MCF 10A (cell line): ENCODE measurements at regions not wholly inside any gene's neighbourhood (a gene's known extent, or its start where the extent isn't known, plus 50 kb on each side); places are given as distances from the start of the nearest gene placed in this dataset.
"Not testable (repeated sequence)": the region's sequence is repeated elsewhere in the genome, so short reads cannot be mapped to it uniquely, and the experiment has no call there.

ENCODE experiments used
- BruUV-seq: library from RNA; stranded (reverse); fragments of 400-500 nt; replicated peaks from 2 replicates; lab custom pipeline; 2021; lab: Mats Ljungman, UMichigan
- CTCF ChIA-PET: fragments of 300-600 bp; sonication (Branson Sonifier 250); formaldehyde crosslinking; extraction: SDS; loops from one replicate; lab custom pipeline; 2021; ENCODE audit warnings: antibody characterized with exemption, inconsistent platforms; lab: Yijun Ruan, JAX
- POLR2A ChIA-PET: fragments of 300-600, 350-650 bp; sonication (Branson Sonifier 250); formaldehyde crosslinking; extraction: SDS; loops from one replicate; lab custom pipeline; 2020; ENCODE audit warnings: antibody characterized with exemption, inconsistent platforms; lab: Yijun Ruan, JAX
- DNase-seq: peaks from one replicate; pipeline ENCODE4 v3.0.0-alpha.2; 2018; ENCODE audit not compliant: unreplicated experiment
- H3K27ac Mint-ChIP-seq: one replicate; pipeline ENCODE4 v1.8.0; 2022; ENCODE audit warnings: mild to moderate bottlenecking, low read depth, mixed read lengths; ENCODE audit not compliant: unreplicated experiment
- H3K27me3 Mint-ChIP-seq: one replicate; pipeline ENCODE4 v1.8.0; 2022; ENCODE audit warnings: mixed read lengths; ENCODE audit not compliant: insufficient read depth, unreplicated experiment
- H3K36me3 Mint-ChIP-seq: one replicate; pipeline ENCODE4 v1.8.0; 2022; ENCODE audit warnings: mild to moderate bottlenecking, moderate library complexity, mixed read lengths; ENCODE audit not compliant: insufficient read depth, unreplicated experiment
- H3K4me1 Mint-ChIP-seq: one replicate; pipeline ENCODE4 v1.8.0; 2022; ENCODE audit warnings: mixed read lengths; ENCODE audit not compliant: insufficient read depth, unreplicated experiment
- H3K4me3 Mint-ChIP-seq: one replicate; pipeline ENCODE4 v1.8.0; 2022; ENCODE audit warnings: mild to moderate bottlenecking, moderate library complexity, mixed read lengths; ENCODE audit not compliant: unreplicated experiment
- H3K9me3 Mint-ChIP-seq: one replicate; pipeline ENCODE4 v1.8.0; 2022; ENCODE audit warnings: mixed read lengths; ENCODE audit not compliant: unreplicated experiment
- CTCF ChIP-seq: fragments of 200-600 bp; IDR thresholded peaks from one replicate; pipeline ENCODE4 v1.8.0; 2022; ENCODE audit warnings: antibody characterized with exemption, mild to moderate bottlenecking; ENCODE audit not compliant: unreplicated experiment
- intact Hi-C: fragments of 100-400 bp; cut with micrococcal nuclease; formaldehyde crosslinking; loops from 2 replicates; pipeline ENCODE4 v1.14.1; 2022

DNA sequence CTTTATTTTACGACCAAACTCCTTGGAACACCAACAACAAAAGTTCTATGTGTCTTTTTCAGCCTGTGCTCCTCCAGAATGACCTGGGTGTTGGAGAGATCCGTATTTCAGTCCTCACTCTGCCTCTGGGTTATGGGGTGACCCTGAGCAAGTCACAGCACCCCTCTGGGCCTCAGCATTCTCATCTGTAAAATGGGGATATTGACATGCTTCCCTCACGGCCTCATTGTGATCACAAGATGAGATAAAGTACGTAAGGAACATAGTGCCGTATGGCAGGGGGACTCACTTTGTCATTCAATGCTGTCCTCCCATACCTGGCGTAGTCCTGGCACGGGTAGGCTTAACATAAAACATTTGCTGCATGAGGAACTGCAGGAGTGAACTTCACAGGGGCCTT is 123.0 kb upstream of the HAND1 start:
- no TSS peak for BruUV-seq
- peaks cover 35% of the 10 kb centered on the region for H3K27me3 Mint-ChIP-seq
- no peak overlapping the region for H3K27ac Mint-ChIP-seq
- CTCF ChIA-PET = interaction anchor here (0.6 to 4.9 kb wide), 4 partner anchors 24 to 626 kb away, joined by 3 to 44 read pairs (median 3); no protein-coding TSS in a partner anchor
- POLR2A ChIA-PET = no interaction called here
- no peaks in the 10 kb centered on the region for H3K36me3 Mint-ChIP-seq
- peaks cover 8% of the 10 kb centered on the region for H3K9me3 Mint-ChIP-seq
- TF ChIP-seq CTCF = no peak
- intact Hi-C loops = no loop called here
- H3K4me1 Mint-ChIP-seq = no peaks in the 10 kb centered on the region
- no peak overlapping the region for H3K4me3 Mint-ChIP-seq
- no peak for DNase-seq

DNA sequence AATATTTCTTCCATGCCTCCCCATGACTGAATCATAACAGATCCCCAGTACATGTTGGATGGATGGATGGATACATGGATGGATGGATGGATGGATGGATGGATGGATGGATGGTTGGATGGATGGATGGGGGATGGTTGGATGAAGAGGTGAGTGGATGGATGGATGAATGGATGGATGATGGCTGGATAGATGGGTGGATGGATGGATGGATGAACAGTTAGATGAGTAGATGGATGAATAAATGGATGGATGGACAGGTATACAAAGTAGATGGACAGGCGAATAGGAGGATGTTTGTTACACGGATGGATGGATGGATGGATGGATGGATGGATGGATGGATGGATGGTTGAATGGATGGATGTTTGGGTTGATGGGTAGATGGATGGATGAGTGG is 120.0 kb upstream of the HAND1 start:
- POLR2A ChIA-PET = no interaction called here
- Mint-ChIP-seq H3K4me3 (no peak overlapping the region), H3K27ac (no peak overlapping the region), H3K4me1 (peaks cover 8% of the 10 kb centered on the region), H3K27me3 (peaks cover 35% of the 10 kb centered on the region), H3K9me3 (peaks cover 8% of the 10 kb centered on the region), H3K36me3 (no peaks in the 10 kb centered on the region)
- no peak for DNase-seq
- intact Hi-C loops = no loop called here
- CTCF ChIA-PET = interaction anchor here (0.9 to 4.9 kb wide), 3 partner anchors 14 to 130 kb away, joined by 3 to 44 read pairs (median 6); no protein-coding TSS in a partner anchor
- BruUV-seq = no TSS peak
- no peak for TF ChIP-seq CTCF

DNA sequence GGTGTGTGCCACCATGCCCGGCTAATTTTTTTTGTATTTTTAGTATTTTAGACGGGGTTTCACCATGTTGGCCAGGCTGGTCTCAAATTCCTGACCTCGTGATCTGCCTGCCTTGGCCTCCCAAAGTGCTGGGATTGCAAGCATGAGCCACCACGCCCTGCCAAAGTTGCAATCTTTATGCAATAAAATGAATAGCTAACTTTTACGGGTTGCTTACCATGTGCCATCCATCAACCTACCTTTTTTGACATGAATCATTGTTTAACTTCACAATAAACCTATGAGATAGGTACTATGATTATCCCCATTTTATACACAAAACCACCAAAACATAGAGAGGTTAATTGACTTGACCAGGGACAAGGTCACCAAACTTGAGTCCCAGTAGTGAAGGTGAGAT is 118.8 kb upstream of the HAND1 start:
- Mint-ChIP-seq H3K4me1 (peaks cover 15% of the 10 kb centered on the region), H3K27me3 (peaks cover 24% of the 10 kb centered on the region)
- intact Hi-C loops, H3K4me3 Mint-ChIP-seq, H3K27ac Mint-ChIP-seq, DNase-seq, BruUV-seq, H3K9me3 Mint-ChIP-seq, H3K36me3 Mint-ChIP-seq: not testable (repeated sequence)
- ChIA-PET POLR2A (interaction anchor here (0.6 kb wide), 2 partner anchors 149 to 587 kb away, joined by 3 read pairs; no protein-coding TSS in a partner anchor), CTCF (interaction anchor here (0.7 to 4.9 kb wide), 3 partner anchors 73 to 128 kb away, joined by 4 to 44 read pairs (median 6); no protein-coding TSS in a partner anchor)

DNA sequence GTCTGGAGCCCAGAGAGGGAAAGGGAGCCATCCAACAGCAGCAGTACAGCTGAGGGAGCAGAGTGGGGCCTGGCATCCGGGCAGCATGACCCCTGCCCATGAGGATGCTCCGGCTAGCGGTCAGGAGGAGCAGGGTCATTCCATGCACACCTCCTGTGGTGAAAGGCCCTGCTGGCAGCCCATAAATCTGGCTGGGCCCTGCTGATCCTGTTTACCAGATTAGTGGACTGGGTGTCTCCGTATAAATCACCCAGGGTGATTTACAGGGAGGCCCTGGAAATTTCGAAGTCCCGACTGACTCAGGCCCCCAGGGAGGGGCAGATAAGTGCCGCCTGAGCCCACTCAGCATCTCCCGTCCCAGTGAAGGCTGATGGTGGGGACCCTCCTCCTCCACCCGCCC is 117.6 kb upstream of the HAND1 start:
- CTCF ChIA-PET = interaction anchor here (1.7 kb wide), 1 partner anchor 75 kb away, joined by 11 read pairs; no protein-coding TSS in a partner anchor

More for the DNA sequence above, 117.6 kb upstream of the HAND1 start:
- Mint-ChIP-seq H3K27me3 (peaks cover 16% of the 10 kb centered on the region), H3K4me1 (peaks cover 19% of the 10 kb centered on the region), H3K4me3 (no peak overlapping the region), H3K36me3 (no peaks in the 10 kb centered on the region), H3K9me3 (peaks cover 8% of the 10 kb centered on the region), H3K27ac (no peak overlapping the region)
- POLR2A ChIA-PET = no interaction called here
- DNase-seq = no peak
- no peak for TF ChIP-seq CTCF
- intact Hi-C loops = no loop called here
- BruUV-seq = no TSS peak
